ENCODE measurements at regions not wholly inside any gene's neighbourhood (a gene's known extent, or its start where the extent isn't known, plus 50 kb on each side); places are given as distances from the start of the nearest gene placed in this dataset.
"Not testable (repeated sequence)": the region's sequence is repeated elsewhere in the genome, so short reads cannot be mapped to it uniquely, and the experiment has no call there.

DNA sequence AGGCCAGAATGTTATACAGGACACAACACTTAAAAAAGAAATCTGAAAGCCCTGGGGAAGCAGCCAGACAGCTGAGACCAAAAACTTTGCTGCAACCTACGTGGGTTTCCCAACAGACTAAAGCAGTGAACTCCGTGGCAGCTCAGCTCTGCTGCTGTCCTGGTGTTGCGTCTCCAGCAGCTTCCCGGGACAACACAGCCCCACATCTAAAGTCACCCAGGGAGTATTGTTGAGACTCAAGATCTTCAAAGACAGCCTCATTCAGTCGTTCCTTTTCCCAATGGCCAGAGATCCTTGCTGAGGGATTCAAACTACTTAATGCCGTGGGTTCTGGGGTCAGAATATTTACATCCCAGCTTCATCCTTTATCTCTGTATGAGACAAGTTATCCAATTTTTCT lies 125.8 kb downstream of the MED10 start:
- DNase-seq (ENCODE audit: insufficient read length) (no peak), FAIRE-seq (no peak)
- no peak for TF ChIP-seq POLR2A (IDR thresholded peaks at IDR 0.05; ENCODE audit: low read depth, low read length)
- no peak for TF ChIP-seq POLR2AphosphoS5 (IDR thresholded peaks at IDR 0.05; ENCODE audit: low read depth, low read length)
- no peak for TF ChIP-seq TAF1 (IDR thresholded peaks at IDR 0.05; ENCODE audit: borderline replicate concordance, low read depth, low read length)

DNA sequence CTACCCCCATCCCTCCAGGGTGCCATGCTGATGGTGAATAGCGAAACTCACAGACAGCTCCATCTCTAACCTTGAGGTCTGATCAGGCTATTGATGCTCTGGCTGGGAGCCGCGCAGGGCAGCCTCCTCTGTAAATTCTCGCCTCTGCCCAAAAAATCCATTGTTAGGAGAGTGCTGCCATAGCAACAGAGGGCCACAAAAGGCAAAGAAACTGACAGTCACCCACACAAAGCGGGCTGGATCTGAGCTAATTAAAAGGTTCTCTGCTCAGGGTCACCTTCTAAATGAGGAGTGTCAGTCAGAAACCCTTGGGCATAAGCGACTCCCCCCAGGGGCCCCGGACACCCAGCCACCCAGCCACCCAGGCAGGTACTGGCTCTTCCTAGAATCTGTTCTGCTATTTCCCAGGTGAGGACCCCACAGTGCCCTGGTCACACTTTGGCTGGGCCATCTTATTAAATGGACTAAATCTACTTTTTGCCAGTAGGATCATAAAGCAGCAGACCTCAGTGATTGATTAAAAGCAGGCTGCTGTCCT lies 126.7 kb downstream of the MED10 start:
- DNase-seq (ENCODE audit: insufficient read length) (no peak), FAIRE-seq (no peak)
- no peak for TF ChIP-seq POLR2A (IDR thresholded peaks at IDR 0.05; ENCODE audit: low read depth, low read length)
- no peak for TF ChIP-seq POLR2AphosphoS5 (IDR thresholded peaks at IDR 0.05; ENCODE audit: low read depth, low read length)
- TF ChIP-seq TAF1 (IDR thresholded peaks at IDR 0.05; ENCODE audit: borderline replicate concordance, low read depth, low read length): no peak

DNA sequence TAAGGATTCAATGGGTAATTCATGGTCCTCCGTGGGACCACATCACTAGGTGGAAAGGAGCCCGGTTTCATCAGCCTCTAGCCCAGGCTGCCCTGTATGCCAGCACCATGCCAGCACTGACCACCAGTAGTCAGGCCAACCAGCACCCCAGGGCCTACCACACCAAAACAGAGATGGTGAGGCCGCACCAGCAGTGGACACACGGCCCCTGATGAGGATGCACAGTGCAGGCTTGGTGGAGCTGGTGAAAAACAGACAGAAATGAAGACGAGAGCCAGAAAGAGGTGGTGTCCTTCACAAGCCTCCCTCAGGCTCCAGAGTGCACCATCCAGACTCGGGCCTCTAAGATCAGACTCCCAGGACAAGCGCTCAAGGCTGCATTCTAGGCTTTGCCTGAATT lies 128.2 kb downstream of the MED10 start:
- no peak for TF ChIP-seq POLR2AphosphoS5 (IDR thresholded peaks at IDR 0.05; ENCODE audit: low read depth, low read length)
- no peak for TF ChIP-seq TAF1 (IDR thresholded peaks at IDR 0.05; ENCODE audit: borderline replicate concordance, low read depth, low read length)
- TF ChIP-seq POLR2A (IDR thresholded peaks at IDR 0.05; ENCODE audit: low read depth, low read length): no peak
- DNase-seq (ENCODE audit: insufficient read length) (no peak), FAIRE-seq (no peak)

DNA sequence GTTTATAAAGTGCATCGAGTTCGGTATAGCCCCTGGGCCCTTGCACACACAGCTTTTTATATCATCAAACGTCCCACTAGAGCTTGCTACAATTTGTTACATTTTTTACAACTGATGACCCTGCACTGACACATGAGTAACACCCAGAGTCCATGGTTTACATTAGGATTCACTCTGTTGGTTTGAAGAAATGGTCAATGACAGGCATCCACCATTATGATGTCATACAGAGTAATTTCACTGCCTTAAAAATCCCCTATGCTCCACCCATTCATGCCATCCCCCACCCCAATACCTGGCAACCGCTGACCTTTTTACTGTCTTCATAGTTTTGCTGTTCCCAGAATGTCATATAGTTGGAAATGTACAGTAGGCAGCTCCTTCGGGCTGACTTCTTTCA lies 130.2 kb downstream of the MED10 start:
- TF ChIP-seq POLR2A (IDR thresholded peaks at IDR 0.05; ENCODE audit: low read depth, low read length): no peak
- no peak for TF ChIP-seq POLR2AphosphoS5 (IDR thresholded peaks at IDR 0.05; ENCODE audit: low read depth, low read length)
- no peak for TF ChIP-seq TAF1 (IDR thresholded peaks at IDR 0.05; ENCODE audit: borderline replicate concordance, low read depth, low read length)
- no peak for DNase-seq (ENCODE audit: insufficient read length)
- FAIRE-seq: no peak

DNA sequence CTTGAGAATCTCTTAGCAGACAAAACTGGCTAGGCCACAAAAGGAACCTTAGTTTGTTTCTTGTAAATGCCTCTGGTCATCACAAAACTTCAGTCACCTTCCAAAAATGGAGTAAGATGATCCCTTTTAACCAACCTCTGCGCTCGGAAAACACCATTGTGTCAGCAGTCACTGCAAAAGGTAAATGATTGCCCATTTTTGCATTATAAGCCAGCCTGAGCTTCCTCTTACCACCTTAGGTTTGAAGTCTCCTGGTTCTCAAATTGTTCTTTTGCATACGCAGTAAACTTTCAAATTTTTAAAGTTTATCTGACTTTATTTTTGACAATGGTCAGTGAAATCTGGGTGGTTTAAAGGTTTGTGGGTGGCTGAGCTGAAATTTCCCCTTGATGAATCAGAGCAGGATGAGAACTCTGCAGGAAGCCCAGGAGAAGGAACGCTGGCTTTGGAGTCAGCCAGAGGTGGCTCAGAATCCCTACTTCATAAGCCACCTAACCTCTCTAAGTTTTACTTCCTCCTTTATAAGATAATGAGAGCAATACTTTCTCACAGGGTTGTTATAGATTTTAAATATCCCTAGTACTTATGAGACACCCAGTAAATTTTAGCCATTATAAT lies 131.4 kb downstream of the MED10 start:
- TF ChIP-seq POLR2A (IDR thresholded peaks at IDR 0.05; ENCODE audit: low read depth, low read length) (no peak), TAF1 (IDR thresholded peaks at IDR 0.05; ENCODE audit: borderline replicate concordance, low read depth, low read length) (no peak), POLR2AphosphoS5 (IDR thresholded peaks at IDR 0.05; ENCODE audit: low read depth, low read length) (no peak)
- no peak for DNase-seq (ENCODE audit: insufficient read length)
- FAIRE-seq: no peak

DNA sequence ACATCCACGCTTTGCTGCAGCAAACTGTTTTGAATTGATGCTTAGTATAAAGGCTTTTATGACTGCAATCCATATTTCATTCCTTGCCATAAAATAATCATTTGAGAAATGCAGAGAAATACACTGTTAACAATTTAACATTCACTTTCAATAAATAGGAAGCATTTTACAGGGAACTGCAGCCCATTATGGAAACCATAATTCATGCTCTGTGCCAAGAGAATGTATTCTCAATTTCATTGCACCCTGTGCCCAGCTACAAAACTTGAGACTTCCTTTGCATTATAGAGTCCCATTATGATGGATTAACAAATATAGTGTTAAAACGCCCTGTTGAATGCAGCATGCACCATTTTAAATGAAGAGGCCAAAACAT lies 134.0 kb downstream of the MED10 start:
- FAIRE-seq: no peak
- no peak for TF ChIP-seq POLR2A (IDR thresholded peaks at IDR 0.05; ENCODE audit: low read depth, low read length)
- TF ChIP-seq POLR2AphosphoS5 (IDR thresholded peaks at IDR 0.05; ENCODE audit: low read depth, low read length): no peak
- TF ChIP-seq TAF1 (IDR thresholded peaks at IDR 0.05; ENCODE audit: borderline replicate concordance, low read depth, low read length): no peak
- no peak for DNase-seq (ENCODE audit: insufficient read length)

DNA sequence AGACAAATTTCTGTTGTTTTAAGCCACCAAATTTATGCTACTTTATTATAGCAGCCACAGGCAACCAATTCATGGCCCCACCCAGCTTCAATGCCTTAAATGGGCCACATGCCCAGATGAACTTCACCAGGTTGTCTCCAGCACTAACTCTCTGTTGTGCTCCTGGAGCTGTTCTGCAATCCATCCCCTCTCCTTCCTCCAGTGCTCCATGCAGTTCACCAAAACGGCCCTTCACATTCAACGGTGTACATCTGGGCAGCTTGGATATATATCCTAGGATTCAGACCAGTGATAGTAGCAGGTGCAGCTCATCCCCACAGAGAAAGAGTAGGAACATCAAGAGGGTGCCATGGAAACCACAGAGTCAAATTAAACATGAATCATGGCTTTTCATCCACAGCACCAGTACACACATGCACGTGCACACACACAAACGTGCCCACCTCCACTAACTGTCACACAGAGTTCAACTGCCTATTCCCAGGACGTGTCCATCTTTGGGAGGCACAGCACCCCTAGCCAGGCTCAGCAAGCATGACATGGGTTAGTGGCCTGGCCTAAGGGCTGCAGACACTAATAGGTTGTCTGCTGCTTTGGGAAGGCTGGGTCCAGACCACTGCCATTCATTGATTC lies 134.5 kb downstream of the MED10 start:
- FAIRE-seq (no peak), DNase-seq (ENCODE audit: insufficient read length) (no peak)
- TF ChIP-seq POLR2AphosphoS5 (IDR thresholded peaks at IDR 0.05; ENCODE audit: low read depth, low read length): no peak
- TF ChIP-seq POLR2A (IDR thresholded peaks at IDR 0.05; ENCODE audit: low read depth, low read length): no peak
- no peak for TF ChIP-seq TAF1 (IDR thresholded peaks at IDR 0.05; ENCODE audit: borderline replicate concordance, low read depth, low read length)

DNA sequence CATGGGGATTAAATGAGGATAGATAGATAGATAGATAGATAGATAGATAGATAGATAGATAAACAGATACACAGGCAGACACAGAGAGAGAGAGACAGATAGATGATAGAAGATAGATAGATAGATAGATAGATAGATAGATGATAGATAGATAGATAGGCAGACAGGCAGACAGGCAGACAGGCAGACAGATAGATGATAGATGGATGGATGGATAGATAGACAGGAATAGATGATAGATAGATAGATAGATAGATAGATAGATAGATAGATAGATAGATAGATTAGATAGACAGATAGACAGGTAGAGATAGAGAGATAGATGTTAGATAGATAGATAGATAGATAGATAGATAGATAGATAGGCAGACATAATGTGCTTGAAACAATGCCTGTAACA lies 137.3 kb downstream of the MED10 start:
- DNase-seq (ENCODE audit: insufficient read length); FAIRE-seq: not testable (repeated sequence)

DNA sequence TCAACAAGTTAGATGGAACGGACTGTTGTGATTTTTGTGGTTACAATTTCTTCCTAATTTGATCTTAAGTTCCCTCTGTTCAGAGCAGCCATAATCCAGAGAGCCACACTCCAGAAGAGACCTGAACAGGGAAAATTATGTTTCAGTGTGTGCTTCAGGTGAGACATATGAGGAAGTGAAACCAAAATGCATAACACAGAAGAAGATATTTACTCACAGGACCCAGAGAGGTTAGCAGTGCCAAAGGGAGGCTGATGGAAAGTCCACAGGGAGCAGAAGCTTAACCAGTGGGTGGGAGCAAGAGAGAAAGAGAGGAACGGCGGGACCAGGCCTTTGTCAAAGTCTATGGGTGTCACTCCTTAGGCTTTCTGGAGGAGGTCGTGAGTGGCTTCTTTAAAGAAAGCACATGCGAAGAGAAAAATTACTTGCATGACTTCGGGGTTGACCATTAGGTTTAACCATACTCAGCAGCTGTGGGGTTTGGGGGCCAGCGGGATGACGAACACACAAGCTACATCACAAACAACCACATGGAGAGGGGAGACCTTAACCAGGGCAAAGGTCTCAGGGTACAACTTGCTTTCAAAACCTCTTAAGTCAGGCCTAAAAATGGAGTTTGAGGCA lies 141.4 kb downstream of the MED10 start:
- FAIRE-seq (peak; percentile 21), DNase-seq (ENCODE audit: insufficient read length) (no peak)
- TF ChIP-seq TAF1 (IDR thresholded peaks at IDR 0.05; ENCODE audit: borderline replicate concordance, low read depth, low read length): no peak
- TF ChIP-seq POLR2A (IDR thresholded peaks at IDR 0.05; ENCODE audit: low read depth, low read length): no peak
- no peak for TF ChIP-seq POLR2AphosphoS5 (IDR thresholded peaks at IDR 0.05; ENCODE audit: low read depth, low read length)

DNA sequence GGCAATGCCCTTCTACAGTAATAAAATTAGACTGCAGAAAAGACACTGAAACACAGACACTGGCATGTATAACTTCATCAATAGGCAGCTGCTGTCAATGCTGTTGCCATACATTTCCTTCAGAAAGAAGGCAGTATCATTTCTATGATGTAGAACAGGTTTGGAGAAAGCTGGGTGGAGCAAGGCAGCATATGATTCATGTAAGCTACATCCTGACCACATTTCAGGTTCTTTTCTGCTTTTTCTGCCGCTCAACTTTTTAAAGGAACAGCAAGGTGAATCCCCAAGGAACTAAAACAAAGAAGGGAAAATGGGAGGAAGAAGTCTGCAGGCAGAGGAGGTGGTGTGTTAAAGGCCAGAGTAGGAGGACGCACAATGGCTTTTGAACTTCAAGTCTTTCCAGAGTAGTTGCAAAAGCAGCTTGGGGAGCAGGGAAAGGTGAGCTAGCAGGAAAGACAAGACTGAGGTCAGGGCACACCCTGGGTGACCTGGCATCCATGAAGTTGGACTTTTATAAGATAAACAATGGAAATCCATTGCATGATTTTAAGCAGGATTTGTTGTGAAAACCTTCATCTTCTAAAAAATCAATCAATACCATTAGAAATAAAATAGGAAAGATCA lies 142.1 kb downstream of the MED10 start:
- TF ChIP-seq TAF1 (IDR thresholded peaks at IDR 0.05; ENCODE audit: borderline replicate concordance, low read depth, low read length): no peak
- TF ChIP-seq POLR2A (IDR thresholded peaks at IDR 0.05; ENCODE audit: low read depth, low read length): no peak
- TF ChIP-seq POLR2AphosphoS5 (IDR thresholded peaks at IDR 0.05; ENCODE audit: low read depth, low read length): no peak

DNA sequence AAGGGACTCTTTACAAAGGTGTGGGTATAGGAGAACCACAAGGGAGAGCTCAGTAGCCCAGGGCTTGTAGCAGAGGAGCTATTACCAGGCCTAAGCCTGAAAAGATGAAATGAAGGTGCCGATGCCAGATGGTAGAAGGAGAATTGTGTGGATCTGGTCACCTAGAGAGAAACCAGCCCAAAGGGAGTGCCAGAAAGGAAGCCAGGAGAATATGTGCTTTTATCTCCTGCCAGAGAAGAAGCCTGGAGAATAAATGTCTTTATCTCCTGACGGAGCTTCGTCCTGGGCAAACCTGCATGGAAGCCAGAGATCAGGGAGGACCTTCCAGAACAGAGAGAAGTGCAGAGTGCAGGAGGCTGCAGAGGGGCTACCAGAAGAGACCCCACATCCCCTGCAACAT lies 142.6 kb downstream of the MED10 start:
- DNase-seq (ENCODE audit: insufficient read length) (no peak), FAIRE-seq (no peak)
- TF ChIP-seq TAF1 (IDR thresholded peaks at IDR 0.05; ENCODE audit: borderline replicate concordance, low read depth, low read length) (no peak), POLR2AphosphoS5 (IDR thresholded peaks at IDR 0.05; ENCODE audit: low read depth, low read length) (no peak), POLR2A (IDR thresholded peaks at IDR 0.05; ENCODE audit: low read depth, low read length) (no peak)

More for the DNA sequence above, 142.1 kb downstream of the MED10 start:
- no peak for FAIRE-seq
- no peak for DNase-seq (ENCODE audit: insufficient read length)

Measured in GM12892 (cell line).